GM21529 (cell line): ENCODE measurements at regions not wholly inside any gene's neighbourhood (a gene's known extent, or its start where the extent isn't known, plus 50 kb on each side); places are given as distances from the start of the nearest gene placed in this dataset.
"Not testable (repeated sequence)": the region's sequence is repeated elsewhere in the genome, so short reads cannot be mapped to it uniquely, and the experiment has no call there.

ENCODE experiments used
- ATAC-seq: cut with Tn5 transposase; IDR thresholded peaks from one replicate; pipeline ENCODE4 v1.9.1; 2021; ENCODE audit not compliant: unreplicated experiment

DNA sequence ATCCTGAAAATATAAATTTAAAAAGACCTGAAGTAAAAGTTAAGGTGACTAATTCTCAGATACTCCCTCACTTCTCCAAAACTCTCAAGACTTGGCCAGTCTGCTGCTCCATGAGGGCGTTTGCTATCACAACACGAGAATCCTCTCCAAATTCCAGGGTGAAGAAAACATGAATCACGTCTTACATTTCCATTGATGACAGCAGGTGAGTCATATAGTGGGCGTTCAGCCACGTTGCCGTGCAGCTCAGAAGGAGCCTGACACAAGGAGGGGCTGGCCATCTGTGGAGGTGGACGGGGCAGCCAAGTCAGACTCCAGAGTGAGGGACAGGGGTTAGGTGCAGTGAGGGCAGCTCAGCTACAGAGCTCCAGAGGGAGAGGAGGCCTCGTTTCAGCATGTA lies 555.1 kb upstream of the ADAMTS16 start:
- no peak for ATAC-seq

DNA sequence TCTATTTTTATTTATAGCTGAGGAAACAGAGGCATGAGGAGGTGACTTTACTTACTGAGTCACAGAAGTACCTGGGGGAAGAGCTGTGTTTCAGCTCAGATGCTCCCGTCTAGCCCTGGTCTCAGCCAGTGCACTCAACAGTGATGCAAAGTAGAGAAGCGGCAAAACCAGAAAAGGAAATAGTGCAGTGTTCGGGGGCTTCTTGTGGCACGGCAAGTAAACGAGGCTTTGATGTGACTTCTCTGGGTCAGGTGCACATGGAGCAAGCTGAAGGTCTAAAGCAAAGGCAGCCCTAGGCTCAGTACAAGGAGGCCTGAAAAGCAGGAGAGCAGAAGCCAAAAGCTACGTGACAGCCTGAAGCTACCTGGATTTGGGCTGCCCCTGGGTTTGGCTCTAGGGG lies 526.7 kb upstream of the ADAMTS16 start:
- ATAC-seq: no peak

GRCh38 chr5:4614088-4614487 lies 526.0 kb upstream of the ADAMTS16 start:
- ATAC-seq: no peak

DNA sequence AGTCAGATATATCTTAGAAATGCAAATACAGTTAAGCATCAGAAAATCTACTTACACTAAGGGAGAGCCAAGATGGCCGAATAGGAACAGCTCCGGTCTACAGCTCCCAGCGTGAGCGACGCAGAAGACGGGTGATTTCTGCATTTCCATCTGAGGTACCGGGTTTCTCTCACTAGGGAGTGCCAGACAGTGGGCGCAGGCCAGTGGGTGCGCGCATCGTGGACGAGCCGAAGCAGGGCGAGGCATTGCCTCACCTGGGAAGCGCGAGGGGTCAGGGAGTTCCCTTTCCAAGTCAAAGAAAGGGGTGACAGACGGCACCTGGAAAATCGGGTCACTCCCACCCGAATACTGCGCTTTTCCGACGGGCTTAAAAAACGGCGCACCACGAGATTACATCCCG lies 524.8 kb upstream of the ADAMTS16 start:
- not testable (repeated sequence) for ATAC-seq

DNA sequence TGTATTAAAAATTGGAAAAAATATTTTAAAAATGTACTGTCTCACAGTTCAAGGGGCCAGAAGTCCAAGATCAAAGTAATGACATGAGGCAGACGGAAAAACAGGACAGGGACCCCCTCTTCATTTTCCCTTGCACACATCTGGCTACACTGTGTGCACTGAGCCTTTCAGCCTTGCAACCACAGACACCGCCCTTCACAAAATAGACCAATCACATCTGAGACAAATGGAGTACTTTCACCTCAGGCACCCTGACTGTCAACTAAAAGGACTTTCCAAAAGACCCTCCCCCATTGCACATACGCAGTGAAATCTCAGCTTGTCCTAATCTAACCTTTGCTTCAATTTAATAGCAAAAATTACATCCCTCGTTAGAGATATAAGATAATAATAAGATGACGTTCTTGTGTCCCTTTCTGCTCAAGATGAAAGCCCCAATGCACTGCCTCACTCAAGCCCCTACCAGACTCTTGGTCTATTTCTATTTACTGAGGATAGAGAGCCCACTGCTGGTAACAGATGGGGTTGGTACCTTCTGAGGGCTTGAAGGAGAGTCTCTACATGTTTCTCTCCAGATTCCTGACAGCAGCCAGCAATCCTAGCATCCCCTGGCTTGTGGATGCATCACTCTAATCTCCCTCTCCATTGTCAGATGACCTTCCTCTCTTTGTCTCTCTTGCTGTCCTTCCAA lies 514.8 kb upstream of the ADAMTS16 start:
- ATAC-seq: no peak

- ATAC-seq: no peak
Observed at GRCh38 chr5:4627131-4627530, 513.0 kb upstream of the ADAMTS16 start.

- no peak for ATAC-seq
Observed at GRCh38 chr5:4627929-4628328, 512.2 kb upstream of the ADAMTS16 start.

GRCh38 chr5:4628645-4629385 lies 511.3 kb upstream of the ADAMTS16 start:
- no peak for ATAC-seq

- ATAC-seq: no peak
Observed at GRCh38 chr5:4630031-4630430, 510.1 kb upstream of the ADAMTS16 start.

GRCh38 chr5:4634342-4634741 lies 505.8 kb upstream of the ADAMTS16 start:
- no peak for ATAC-seq

DNA sequence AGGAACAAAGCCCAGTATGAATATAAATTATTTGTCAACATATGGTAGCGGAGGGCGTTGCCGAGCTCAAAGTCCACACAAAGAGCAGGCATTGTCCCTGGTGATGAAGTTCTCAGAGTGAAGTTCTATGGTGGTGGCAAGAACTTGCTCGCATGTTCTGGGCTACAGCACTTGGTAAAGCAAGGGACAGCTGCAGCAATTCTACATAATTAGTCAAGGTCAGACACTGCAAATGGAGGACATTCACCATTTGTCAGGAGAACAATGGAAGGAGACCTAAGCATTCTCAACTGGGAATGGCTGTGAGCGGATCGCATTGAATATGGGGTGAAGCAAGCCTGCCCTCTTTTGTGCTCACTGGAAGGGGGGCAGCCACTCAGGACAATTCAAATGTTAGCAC lies 503.8 kb upstream of the ADAMTS16 start:
- ATAC-seq: no peak

GRCh38 chr5:4639946-4640345 lies 500.2 kb upstream of the ADAMTS16 start:
- ATAC-seq: no peak

DNA sequence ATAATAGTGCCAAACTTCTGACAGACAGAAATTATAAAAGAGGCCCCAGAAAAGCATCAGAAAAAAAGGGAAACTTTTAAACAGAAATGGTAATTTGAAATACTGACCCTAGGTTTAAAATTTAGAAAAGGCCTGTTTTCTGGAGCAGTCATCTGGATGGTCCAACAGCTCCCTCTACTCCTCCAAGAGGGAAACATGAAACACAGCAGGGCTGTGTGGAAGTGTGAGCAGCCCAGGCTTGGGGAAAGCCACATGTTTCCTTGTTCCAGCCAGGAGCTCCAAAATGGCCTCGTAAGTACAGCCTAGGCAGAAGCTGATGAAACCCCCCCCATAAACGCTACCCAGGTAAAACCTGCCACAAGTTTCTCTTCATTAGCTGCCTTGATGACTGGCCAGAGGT lies 499.3 kb upstream of the ADAMTS16 start:
- ATAC-seq: no peak

DNA sequence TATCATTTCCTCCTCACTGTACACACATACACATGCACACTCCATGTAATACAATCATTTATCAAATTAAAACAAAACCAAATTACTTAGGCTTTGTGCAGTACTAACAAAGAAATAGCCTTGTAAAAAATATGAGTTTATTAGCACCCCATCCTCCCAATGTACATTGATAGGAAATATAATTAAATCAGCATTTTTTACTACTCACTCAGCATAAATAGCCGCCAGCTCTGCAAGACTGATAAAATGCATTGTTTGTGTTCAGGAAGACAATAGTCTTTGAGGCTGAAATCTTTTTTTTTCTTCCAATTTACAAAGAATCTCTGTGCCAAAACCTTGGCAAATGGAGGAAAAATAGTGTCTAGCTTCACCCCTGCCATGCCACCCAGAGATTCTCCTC lies 497.6 kb upstream of the ADAMTS16 start:
- no peak for ATAC-seq

- ATAC-seq: no peak
Observed at GRCh38 chr5:4643190-4643589, 496.9 kb upstream of the ADAMTS16 start.

DNA sequence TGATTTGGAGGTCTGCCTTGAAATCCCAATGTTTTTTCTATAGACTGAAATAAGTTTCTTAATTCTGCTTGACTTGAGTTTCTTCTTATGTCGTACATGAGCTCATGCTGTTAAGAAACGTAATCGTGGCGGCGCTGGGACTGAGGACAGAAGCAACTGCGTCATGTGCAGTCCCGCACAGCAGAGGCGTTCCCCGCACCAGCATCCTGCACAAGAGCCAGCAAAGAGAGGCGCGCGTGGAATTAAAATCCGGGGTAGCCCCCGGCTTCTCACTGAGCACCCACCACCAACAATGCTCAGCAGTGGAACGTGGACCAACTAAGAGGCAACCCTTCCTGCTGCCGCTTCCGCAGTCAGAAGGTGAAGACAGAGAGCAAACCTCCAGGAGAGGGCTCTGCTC lies 496.2 kb upstream of the ADAMTS16 start:
- ATAC-seq: no peak

DNA sequence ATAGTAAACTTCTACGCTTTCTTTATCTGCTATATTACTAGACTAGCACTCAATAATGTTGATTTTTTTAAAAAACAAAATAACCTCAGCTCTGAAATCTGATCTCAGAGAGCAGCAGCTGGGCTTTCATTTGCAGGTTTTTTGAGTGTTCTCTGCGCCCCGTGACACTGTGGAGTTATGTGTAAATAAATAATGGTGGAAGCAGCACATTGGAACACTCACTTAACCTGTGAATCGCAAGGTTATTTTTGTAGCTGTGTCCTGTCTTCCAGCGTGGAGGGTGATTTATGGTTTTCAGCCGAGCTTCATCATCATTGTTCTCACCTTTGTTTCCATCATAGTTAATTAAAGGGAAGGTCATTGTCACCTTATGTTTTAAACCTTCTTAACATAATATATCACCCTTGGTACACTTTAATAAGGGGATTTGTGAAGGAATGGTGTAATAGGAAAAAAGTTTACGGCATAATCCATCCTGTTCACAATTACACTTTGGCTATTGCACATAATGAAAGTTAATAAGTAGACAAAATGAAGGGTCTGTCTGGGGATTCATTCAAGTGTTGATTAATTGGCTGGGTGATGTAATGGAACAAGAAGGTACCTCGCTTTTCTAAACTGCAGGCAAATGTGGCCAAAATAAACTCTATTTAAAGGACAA lies 493.3 kb upstream of the ADAMTS16 start:
- no peak for ATAC-seq

GRCh38 chr5:4647955-4648354 lies 492.2 kb upstream of the ADAMTS16 start:
- ATAC-seq: no peak

- ATAC-seq: no peak
Observed at GRCh38 chr5:4651806-4652565, 488.1 kb upstream of the ADAMTS16 start.

DNA sequence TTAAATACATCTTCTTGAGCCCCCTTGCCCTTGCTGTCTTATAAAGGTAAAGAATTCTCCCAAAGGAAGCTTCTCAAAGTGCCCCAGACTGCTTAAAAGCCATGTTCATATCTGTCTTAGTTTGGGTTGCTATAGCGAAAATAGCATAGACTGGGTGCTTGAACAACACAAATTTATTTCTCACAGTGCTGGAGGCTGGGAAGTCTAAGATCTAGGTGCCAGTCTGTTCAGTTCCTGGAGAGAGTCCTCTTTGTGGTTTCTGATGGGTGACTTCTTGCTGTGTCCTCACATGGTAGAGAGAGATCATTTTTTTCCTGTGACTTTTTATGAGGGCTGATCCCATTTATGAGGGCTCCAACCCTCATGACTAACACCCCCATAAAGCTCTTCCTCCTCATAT lies 486.7 kb upstream of the ADAMTS16 start:
- no peak for ATAC-seq

- ATAC-seq: no peak
Observed at GRCh38 chr5:4659851-4660250, 480.3 kb upstream of the ADAMTS16 start.
